ENCODE measurements at regions not wholly inside any gene's neighbourhood (a gene's known extent, or its start where the extent isn't known, plus 50 kb on each side); places are given as distances from the start of the nearest gene placed in this dataset.

GRCh38 chr15:39451871-39452270, 129.0 kb upstream of the THBS1 start:
- ChIA-PET CTCF (no interaction called here), POLR2A (no interaction called here)
- in situ Hi-C loops (cut with HindIII; ENCODE audit: low pct_unique_long_range_greater_than_20kb, low sequenced_read_pairs), result no loop called here
- no peaks in the 10 kb centered on the region for H3K36me3 ChIP-seq (ENCODE audit: control insufficient read depth, insufficient read depth, low read length)
- DNase-seq (ENCODE audit: low read depth, low spot score) (no peak), ATAC-seq (no peak)
- H3K4me1 ChIP-seq (ENCODE audit: control insufficient read depth, insufficient read depth, low read length), result no peaks in the 10 kb centered on the region
- no peaks in the 10 kb centered on the region for H3K27me3 ChIP-seq (ENCODE audit: control insufficient read depth, insufficient read depth, low read length)
- intact Hi-C loops (cut with micrococcal nuclease; ENCODE audit: unreplicated experiment), result no loop called here
- BruUV-seq (replicated peaks), result no TSS peak
- H3K9me3 ChIP-seq (ENCODE audit: control insufficient read depth, insufficient read depth, low read depth, low read length), result no peaks in the 10 kb centered on the region
- TF ChIP-seq POLR2AphosphoS5 (IDR thresholded peaks at IDR 0.05; ENCODE audit: low read depth, low read length) (no peak), TCF7L2 (IDR thresholded peaks at IDR 0.05; ENCODE audit: low read depth, low read length) (no peak), SIN3A (IDR thresholded peaks at IDR 0.05; ENCODE audit: borderline replicate concordance, insufficient read depth, low read depth, low read length) (no peak)
- TF ChIP-seq, protein P1, sequence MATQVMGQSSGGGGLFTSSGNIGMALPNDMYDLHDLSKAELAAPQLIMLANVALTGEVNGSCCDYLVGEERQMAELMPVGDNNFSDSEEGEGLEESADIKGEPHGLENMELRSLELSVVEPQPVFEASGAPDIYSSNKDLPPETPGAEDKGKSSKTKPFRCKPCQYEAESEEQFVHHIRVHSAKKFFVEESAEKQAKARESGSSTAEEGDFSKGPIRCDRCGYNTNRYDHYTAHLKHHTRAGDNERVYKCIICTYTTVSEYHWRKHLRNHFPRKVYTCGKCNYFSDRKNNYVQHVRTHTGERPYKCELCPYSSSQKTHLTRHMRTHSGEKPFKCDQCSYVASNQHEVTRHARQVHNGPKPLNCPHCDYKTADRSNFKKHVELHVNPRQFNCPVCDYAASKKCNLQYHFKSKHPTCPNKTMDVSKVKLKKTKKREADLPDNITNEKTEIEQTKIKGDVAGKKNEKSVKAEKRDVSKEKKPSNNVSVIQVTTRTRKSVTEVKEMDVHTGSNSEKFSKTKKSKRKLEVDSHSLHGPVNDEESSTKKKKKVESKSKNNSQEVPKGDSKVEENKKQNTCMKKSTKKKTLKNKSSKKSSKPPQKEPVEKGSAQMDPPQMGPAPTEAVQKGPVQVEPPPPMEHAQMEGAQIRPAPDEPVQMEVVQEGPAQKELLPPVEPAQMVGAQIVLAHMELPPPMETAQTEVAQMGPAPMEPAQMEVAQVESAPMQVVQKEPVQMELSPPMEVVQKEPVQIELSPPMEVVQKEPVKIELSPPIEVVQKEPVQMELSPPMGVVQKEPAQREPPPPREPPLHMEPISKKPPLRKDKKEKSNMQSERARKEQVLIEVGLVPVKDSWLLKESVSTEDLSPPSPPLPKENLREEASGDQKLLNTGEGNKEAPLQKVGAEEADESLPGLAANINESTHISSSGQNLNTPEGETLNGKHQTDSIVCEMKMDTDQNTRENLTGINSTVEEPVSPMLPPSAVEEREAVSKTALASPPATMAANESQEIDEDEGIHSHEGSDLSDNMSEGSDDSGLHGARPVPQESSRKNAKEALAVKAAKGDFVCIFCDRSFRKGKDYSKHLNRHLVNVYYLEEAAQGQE (IDR thresholded peaks at IDR 0.05; ENCODE audit: insufficient read depth in 1 of 2, low read depth in 2 of 2, low read length in 1 of 2), result no peak
- TF ChIP-seq, protein P2, sequence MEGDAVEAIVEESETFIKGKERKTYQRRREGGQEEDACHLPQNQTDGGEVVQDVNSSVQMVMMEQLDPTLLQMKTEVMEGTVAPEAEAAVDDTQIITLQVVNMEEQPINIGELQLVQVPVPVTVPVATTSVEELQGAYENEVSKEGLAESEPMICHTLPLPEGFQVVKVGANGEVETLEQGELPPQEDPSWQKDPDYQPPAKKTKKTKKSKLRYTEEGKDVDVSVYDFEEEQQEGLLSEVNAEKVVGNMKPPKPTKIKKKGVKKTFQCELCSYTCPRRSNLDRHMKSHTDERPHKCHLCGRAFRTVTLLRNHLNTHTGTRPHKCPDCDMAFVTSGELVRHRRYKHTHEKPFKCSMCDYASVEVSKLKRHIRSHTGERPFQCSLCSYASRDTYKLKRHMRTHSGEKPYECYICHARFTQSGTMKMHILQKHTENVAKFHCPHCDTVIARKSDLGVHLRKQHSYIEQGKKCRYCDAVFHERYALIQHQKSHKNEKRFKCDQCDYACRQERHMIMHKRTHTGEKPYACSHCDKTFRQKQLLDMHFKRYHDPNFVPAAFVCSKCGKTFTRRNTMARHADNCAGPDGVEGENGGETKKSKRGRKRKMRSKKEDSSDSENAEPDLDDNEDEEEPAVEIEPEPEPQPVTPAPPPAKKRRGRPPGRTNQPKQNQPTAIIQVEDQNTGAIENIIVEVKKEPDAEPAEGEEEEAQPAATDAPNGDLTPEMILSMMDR (IDR thresholded peaks at IDR 0.05), result no peak
- H3K27ac ChIP-seq (ENCODE audit: low read length), result no peak overlapping the region
- H3K4me3 ChIP-seq (ENCODE audit: low read depth in 2 of 2, low read length in 2 of 2), result no peak overlapping the region

DNA sequence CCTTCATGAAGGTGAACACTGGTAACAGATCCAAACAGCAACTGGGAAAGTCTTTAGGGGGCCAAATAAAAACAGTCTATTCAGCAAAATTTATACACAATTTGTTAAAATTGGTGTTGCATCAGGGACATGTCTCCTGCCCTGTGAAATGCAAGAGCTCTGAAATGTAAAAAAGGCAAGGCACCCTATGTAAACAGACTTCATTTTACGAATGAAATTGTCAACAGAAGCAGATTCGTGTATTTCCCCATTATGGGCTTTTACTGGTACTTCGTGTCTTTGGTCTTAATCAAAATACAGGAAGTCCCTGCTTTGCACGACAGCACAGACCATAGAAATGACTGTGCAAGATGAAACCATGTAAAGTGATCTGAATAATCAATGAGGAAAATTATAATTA, 127.3 kb upstream of the THBS1 start:
- BruUV-seq (replicated peaks), result no TSS peak
- no peaks in the 10 kb centered on the region for H3K4me1 ChIP-seq (ENCODE audit: control insufficient read depth, insufficient read depth, low read length)
- in situ Hi-C loops (cut with HindIII; ENCODE audit: low pct_unique_long_range_greater_than_20kb, low sequenced_read_pairs) (no loop called here), intact Hi-C loops (cut with micrococcal nuclease; ENCODE audit: unreplicated experiment) (no loop called here)
- no peak for DNase-seq (ENCODE audit: low read depth, low spot score)
- no peaks in the 10 kb centered on the region for H3K36me3 ChIP-seq (ENCODE audit: control insufficient read depth, insufficient read depth, low read length)
- CTCF ChIA-PET, result no interaction called here
- no peak for ATAC-seq
- H3K27ac ChIP-seq (ENCODE audit: low read length), result no peak overlapping the region
- TF ChIP-seq TCF7L2 (IDR thresholded peaks at IDR 0.05; ENCODE audit: low read depth, low read length) (no peak), SIN3A (IDR thresholded peaks at IDR 0.05; ENCODE audit: borderline replicate concordance, insufficient read depth, low read depth, low read length) (no peak), POLR2AphosphoS5 (IDR thresholded peaks at IDR 0.05; ENCODE audit: low read depth, low read length) (no peak)
- TF ChIP-seq, protein P1 (IDR thresholded peaks at IDR 0.05; ENCODE audit: insufficient read depth in 1 of 2, low read depth in 2 of 2, low read length in 1 of 2), result no peak
- TF ChIP-seq, protein P2 (IDR thresholded peaks at IDR 0.05), result no peak
- no peaks in the 10 kb centered on the region for H3K9me3 ChIP-seq (ENCODE audit: control insufficient read depth, insufficient read depth, low read depth, low read length)
- no peaks in the 10 kb centered on the region for H3K27me3 ChIP-seq (ENCODE audit: control insufficient read depth, insufficient read depth, low read length)
- POLR2A ChIA-PET, result no interaction called here
- no peak overlapping the region for H3K4me3 ChIP-seq (ENCODE audit: low read depth in 2 of 2, low read length in 2 of 2)

Measured in Panc1 (cell line).